ENCODE measurements at regions not wholly inside any gene's neighbourhood (a gene's known extent, or its start where the extent isn't known, plus 50 kb on each side); places are given as distances from the start of the nearest gene placed in this dataset.

DNA sequence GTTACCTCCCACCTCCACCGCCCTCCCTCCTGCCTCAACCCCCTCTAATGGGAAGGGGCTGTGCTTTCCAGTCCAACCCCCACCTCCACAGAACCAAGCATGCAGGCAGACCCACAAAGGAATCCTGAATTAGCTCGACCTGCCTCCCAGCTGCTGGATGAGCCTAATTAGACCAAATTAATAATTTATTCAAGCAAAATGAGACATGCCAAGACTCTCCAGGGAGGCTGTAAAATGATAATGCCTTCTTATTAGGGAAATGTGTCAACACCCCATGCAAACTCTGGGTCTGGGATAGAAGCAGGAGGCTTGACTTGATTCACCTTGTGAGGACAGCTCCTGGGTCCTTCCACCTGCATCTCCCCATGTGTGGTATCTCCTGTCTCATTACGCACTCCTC, 59.4 kb upstream of the HMGXB4 start:
- Histone ChIP-seq H3K4me3 (replicated peaks in 1 of 4; ENCODE audit: control extremely low read depth in 1 of 4, insufficient read depth in 1 of 4, low read depth in 3 of 4, low read length in 4 of 4) (no peak overlapping the region), H4K20me1 (ENCODE audit: control insufficient read depth, extremely low read depth, insufficient read depth, low read length) (no peaks in the 10 kb centered on the region), H3K4me1 (ENCODE audit: control insufficient read depth, extremely low read depth, insufficient read depth, low read length) (no peaks in the 10 kb centered on the region), H3K9ac (ENCODE audit: insufficient read depth, low read length) (no peak overlapping the region), H3K9me3 (ENCODE audit: control insufficient read depth, insufficient read depth, low read depth, low read length) (no peaks in the 10 kb centered on the region), H3K36me3 (ENCODE audit: control insufficient read depth, insufficient read depth, low read length) (no peaks in the 10 kb centered on the region), H3K79me2 (ENCODE audit: control insufficient read depth, insufficient read depth, low read length) (no peaks in the 10 kb centered on the region), H3K4me2 (ENCODE audit: extremely low read depth, insufficient read depth, low read length) (no peak overlapping the region), H2AFZ (ENCODE audit: low read length) (no peak overlapping the region), H3K27me3 (ENCODE audit: control insufficient read depth, insufficient read depth, low read length) (no peaks in the 10 kb centered on the region), H3K27ac (ENCODE audit: insufficient read depth, low read length) (no peak overlapping the region)
- TF ChIP-seq EZH2 (IDR thresholded peaks at IDR 0.05; ENCODE audit: low read length, missing control alignments) = no peak
- TF ChIP-seq, protein P1, sequence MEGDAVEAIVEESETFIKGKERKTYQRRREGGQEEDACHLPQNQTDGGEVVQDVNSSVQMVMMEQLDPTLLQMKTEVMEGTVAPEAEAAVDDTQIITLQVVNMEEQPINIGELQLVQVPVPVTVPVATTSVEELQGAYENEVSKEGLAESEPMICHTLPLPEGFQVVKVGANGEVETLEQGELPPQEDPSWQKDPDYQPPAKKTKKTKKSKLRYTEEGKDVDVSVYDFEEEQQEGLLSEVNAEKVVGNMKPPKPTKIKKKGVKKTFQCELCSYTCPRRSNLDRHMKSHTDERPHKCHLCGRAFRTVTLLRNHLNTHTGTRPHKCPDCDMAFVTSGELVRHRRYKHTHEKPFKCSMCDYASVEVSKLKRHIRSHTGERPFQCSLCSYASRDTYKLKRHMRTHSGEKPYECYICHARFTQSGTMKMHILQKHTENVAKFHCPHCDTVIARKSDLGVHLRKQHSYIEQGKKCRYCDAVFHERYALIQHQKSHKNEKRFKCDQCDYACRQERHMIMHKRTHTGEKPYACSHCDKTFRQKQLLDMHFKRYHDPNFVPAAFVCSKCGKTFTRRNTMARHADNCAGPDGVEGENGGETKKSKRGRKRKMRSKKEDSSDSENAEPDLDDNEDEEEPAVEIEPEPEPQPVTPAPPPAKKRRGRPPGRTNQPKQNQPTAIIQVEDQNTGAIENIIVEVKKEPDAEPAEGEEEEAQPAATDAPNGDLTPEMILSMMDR (conservative IDR thresholded peaks at IDR 0.05 in 1 of 2, IDR thresholded peaks at IDR 0.05 in 1 of 2; ENCODE audit: low read depth in 1 of 2, low read length in 2 of 2) = no peak
- DNase-seq (ENCODE audit: low read depth in 2 of 2) = no peak

DNA sequence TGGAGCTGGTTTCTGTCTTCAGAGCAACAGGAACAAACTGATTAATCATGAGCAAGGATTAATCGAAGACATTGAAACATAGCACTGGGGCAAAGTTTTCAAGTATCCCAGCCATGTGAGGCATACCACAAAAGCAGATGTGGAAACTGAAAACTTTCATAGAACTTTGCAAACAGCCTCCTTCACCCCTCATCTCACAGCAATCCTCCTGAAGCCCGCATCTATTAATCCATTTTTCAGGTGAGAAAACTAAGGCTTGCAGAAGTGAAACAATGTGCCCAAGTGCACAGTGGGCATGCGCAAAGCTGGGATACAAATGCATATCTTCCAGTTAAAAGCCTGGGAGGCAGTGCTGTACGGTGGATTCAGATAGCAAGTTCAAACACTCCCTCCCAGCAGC, 58.6 kb upstream of the HMGXB4 start:
- Histone ChIP-seq H2AFZ (ENCODE audit: low read length) (no peak overlapping the region), H3K79me2 (ENCODE audit: control insufficient read depth, insufficient read depth, low read length) (no peaks in the 10 kb centered on the region), H3K4me3 (replicated peaks in 1 of 4; ENCODE audit: control extremely low read depth in 1 of 4, insufficient read depth in 1 of 4, low read depth in 3 of 4, low read length in 4 of 4) (no peak overlapping the region), H3K4me2 (ENCODE audit: extremely low read depth, insufficient read depth, low read length) (no peak overlapping the region), H3K36me3 (ENCODE audit: control insufficient read depth, insufficient read depth, low read length) (no peaks in the 10 kb centered on the region), H4K20me1 (ENCODE audit: control insufficient read depth, extremely low read depth, insufficient read depth, low read length) (no peaks in the 10 kb centered on the region), H3K27me3 (ENCODE audit: control insufficient read depth, insufficient read depth, low read length) (no peaks in the 10 kb centered on the region), H3K27ac (ENCODE audit: insufficient read depth, low read length) (no peak overlapping the region), H3K9me3 (ENCODE audit: control insufficient read depth, insufficient read depth, low read depth, low read length) (no peaks in the 10 kb centered on the region), H3K4me1 (ENCODE audit: control insufficient read depth, extremely low read depth, insufficient read depth, low read length) (no peaks in the 10 kb centered on the region), H3K9ac (ENCODE audit: insufficient read depth, low read length) (no peak overlapping the region)
- no peak for DNase-seq (ENCODE audit: low read depth in 2 of 2)
- no peak for TF ChIP-seq EZH2 (IDR thresholded peaks at IDR 0.05; ENCODE audit: low read length, missing control alignments)
- TF ChIP-seq, protein P1 (conservative IDR thresholded peaks at IDR 0.05 in 1 of 2, IDR thresholded peaks at IDR 0.05 in 1 of 2; ENCODE audit: low read depth in 1 of 2, low read length in 2 of 2) = no peak

DNA sequence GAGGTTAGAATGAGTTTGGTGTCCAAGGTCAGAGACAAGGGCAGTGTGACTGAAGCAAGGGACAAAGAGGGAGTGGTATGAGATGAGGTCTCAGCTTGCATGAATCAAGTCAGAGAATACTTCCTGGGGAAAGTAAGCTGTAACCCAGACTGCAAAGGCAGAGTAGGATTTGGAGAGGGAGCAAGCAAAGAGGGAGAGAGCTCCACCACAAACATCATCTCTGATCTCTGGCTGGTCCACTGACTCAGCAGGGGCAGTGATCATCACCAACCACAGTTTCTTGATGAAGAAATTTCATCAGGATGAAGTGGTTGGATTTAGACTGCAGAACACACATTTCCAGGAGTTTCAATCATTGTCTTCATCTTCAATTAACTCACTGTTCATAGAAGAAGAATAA, 54.9 kb upstream of the HMGXB4 start:
- H3K4me3 ChIP-seq (replicated peaks in 1 of 4; ENCODE audit: control extremely low read depth in 1 of 4, insufficient read depth in 1 of 4, low read depth in 3 of 4, low read length in 4 of 4) = no peak overlapping the region
- no peaks in the 10 kb centered on the region for H3K4me1 ChIP-seq (ENCODE audit: control insufficient read depth, extremely low read depth, insufficient read depth, low read length)
- no peak for DNase-seq (ENCODE audit: low read depth in 2 of 2)
- H3K9me3 ChIP-seq (ENCODE audit: control insufficient read depth, insufficient read depth, low read depth, low read length) = no peaks in the 10 kb centered on the region
- H4K20me1 ChIP-seq (ENCODE audit: control insufficient read depth, extremely low read depth, insufficient read depth, low read length) = no peaks in the 10 kb centered on the region
- no peak overlapping the region for H3K27ac ChIP-seq (ENCODE audit: insufficient read depth, low read length)
- no peaks in the 10 kb centered on the region for H3K36me3 ChIP-seq (ENCODE audit: control insufficient read depth, insufficient read depth, low read length)
- TF ChIP-seq, protein P1 (conservative IDR thresholded peaks at IDR 0.05 in 1 of 2, IDR thresholded peaks at IDR 0.05 in 1 of 2; ENCODE audit: low read depth in 1 of 2, low read length in 2 of 2) = no peak
- no peak for TF ChIP-seq EZH2 (IDR thresholded peaks at IDR 0.05; ENCODE audit: low read length, missing control alignments)
- H3K79me2 ChIP-seq (ENCODE audit: control insufficient read depth, insufficient read depth, low read length) = no peaks in the 10 kb centered on the region
- H3K9ac ChIP-seq (ENCODE audit: insufficient read depth, low read length) = no peak overlapping the region
- H3K4me2 ChIP-seq (ENCODE audit: extremely low read depth, insufficient read depth, low read length) = no peak overlapping the region
- no peaks in the 10 kb centered on the region for H3K27me3 ChIP-seq (ENCODE audit: control insufficient read depth, insufficient read depth, low read length)
- H2AFZ ChIP-seq (ENCODE audit: low read length) = no peak overlapping the region

All from fibroblast of lung (primary cell).